Retina (tissue), 1 donor: ENCODE measurements at regions not wholly inside any gene's neighbourhood (a gene's known extent, or its start where the extent isn't known, plus 50 kb on each side); places are given as distances from the start of the nearest gene placed in this dataset.
"Not testable (repeated sequence)": the region's sequence is repeated elsewhere in the genome, so short reads cannot be mapped to it uniquely, and the experiment has no call there.

ENCODE experiments used
- DNase-seq: peaks from one replicate; pipeline ENCODE4 v3.0.0-alpha.2; 2016

- no peak for DNase-seq
Observed at GRCh38 chr6:139752086-139752485, 377.6 kb upstream of the CITED2 start.

GRCh38 chr6:139751179-139751578, 376.7 kb upstream of the CITED2 start:
- DNase-seq: no peak

DNA sequence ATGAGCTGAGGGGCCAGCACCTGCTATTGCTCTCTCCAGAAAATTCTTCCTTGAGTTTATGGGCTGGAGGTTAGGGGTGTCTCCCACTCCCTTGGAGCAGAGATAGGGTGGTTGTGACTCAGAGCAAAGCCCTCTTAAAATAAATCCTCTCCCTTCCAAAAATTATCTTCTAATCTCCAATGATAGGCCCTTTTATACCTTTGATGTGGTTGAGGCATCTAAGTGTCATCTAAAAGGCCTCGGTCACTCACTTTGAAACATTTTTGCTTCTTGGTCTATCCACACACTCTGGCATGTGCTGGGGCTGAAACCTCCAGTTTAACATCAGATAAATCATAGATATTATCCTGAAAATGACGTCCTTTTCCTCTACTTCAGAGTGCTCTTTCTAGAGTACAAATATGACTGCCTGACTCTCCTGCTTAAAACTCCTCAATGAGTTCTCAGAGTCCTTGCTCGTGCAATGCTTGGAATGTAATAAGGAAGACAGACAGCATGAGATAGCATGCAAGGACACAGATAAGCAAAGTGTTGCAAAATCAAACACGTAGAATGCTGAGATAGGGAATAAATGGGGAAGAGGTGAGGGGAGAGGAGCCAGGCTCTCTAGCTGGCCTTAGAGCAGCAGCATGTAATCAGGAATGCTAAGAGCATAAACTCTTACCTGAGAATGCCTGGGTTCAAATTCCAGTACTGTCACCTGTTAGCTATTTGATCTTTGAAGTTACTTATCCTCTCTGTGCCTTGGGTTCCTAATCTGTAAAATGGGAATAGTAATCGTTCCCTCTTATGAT, 374.1 kb upstream of the CITED2 start:
- DNase-seq: no peak

- DNase-seq: no peak
Observed at GRCh38 chr6:139747154-139747553, 372.7 kb upstream of the CITED2 start.

DNA sequence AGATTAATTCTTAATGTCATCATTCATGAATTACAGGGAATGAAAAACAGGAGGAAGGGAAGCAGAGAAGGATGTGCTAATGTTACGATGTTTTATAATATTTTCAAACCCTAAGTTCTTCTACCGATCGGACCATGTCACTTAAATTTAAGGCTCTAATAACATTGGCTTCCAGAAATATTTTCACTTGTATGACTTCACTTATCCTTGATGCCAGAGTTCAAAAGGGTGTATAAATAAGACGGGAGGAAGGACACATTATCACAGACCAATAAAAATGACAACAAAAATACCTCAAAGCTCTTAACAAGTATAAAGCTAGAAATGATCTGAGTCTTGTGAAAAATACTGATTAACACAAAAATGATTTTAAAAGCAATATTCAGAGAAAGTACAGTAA, 370.4 kb upstream of the CITED2 start:
- DNase-seq: no peak

DNA sequence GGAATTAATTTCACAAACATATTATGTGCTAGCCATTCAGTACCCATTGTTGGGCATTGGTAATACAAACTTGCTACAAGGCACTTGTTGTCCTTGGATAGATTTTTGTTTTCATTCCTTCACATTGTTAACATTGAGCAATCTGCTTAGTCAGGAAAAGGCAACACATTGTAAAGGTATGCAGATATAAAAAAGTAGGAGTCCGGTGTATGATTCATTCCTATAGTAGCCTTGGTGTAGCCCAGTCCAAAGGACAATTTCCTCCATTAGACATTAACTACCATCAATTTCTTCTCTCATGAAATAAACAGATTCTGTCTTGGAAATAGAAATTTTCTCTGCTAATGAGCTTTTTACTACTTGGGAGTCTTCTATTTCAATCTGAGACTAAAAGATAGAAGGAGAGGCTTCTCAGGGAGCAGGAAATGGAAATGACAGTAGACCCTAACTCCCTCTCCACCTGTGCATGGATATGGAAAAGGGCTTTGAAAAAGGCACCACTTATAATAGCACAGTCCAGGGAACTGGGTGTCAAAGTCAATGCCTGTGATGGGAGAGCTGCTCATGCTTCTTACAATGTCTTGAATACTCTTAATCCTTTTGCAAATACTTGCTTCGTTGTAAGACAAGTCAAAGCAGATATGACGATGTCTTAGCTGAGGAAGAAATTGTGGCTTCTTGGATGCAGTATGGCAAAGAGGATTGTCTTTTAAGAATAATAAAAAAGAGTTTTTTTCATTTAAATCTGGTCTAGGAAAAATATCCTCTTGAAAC, 369.4 kb upstream of the CITED2 start:
- DNase-seq: no peak

GRCh38 chr6:139742671-139743070, 368.2 kb upstream of the CITED2 start:
- no peak for DNase-seq

- no peak for DNase-seq
Observed at GRCh38 chr6:139738801-139739455, 364.5 kb upstream of the CITED2 start.

GRCh38 chr6:139736325-139736906, 362.0 kb upstream of the CITED2 start:
- DNase-seq: no peak

DNA sequence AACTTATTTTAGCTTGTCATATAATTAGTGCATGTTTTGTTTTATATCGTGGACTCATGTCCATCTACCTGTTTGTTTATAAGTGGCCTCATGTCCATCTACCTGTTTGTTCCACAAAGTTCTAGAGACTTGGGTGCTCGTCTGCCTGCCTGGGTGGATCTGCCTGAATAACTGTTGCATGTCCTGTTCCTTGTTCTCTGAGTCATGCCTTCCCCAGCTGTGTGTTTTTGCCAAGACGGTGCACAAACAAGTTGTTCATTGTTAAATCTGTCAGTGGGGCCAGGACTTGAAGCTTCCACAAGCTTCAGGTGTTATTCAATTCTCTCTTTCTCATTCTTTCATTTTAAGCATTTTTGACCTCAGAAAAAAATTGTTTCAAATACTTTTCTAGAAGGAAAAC, 358.0 kb upstream of the CITED2 start:
- DNase-seq: no peak

GRCh38 chr6:139730340-139730974, 356.0 kb upstream of the CITED2 start:
- no peak for DNase-seq

DNA sequence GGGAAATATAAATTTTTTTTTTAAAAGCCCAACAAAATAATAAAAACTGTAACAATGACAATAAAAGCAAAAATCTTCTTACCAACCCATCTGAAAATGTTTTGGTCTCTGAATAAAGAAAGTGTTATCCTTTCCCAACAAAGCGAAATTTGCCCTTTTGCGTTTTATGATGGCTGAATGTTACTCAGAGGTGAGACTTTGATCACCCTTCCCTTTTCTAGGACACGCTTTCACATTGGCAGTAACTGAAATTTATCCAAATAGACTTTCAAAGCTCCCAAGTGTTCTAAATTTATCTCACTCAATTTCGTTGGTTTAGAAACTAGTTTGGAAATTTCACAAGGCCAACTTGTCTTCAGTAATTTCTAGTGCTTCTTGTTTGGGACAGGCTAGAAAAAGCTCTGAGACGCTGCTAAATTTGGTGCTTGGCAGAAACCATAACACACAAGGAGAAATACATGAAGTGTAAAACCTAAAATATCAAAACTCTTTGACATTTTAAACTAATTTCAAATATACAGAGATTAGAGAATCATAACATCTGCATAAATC, 354.5 kb upstream of the CITED2 start:
- DNase-seq: no peak

DNA sequence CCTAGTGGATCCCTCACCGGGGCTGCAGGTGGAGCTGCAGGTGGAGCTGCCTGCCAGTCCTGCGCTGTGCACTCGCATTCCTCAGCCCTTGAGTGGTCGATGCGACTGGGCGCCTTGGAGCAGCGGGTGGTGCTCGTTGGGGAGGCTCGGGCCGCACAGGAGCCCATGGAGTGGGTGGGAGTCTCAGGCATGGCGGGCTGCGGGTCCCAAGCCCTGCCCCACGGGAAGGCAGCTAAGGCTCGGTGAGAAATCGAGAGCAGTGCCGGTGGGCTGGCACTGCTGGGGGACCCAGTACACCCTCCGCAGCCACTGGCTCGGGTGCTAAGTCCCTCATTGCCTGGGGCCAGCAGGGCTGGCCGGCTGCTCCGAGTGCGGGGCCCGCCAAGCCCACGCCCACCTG, 351.8 kb upstream of the CITED2 start:
- DNase-seq: not testable (repeated sequence)

- no peak for DNase-seq
Observed at GRCh38 chr6:139722530-139722929, 348.1 kb upstream of the CITED2 start.

- no peak for DNase-seq
Observed at GRCh38 chr6:139721954-139722353, 347.5 kb upstream of the CITED2 start.

GRCh38 chr6:139713900-139714506, 339.6 kb upstream of the CITED2 start:
- no peak for DNase-seq

DNA sequence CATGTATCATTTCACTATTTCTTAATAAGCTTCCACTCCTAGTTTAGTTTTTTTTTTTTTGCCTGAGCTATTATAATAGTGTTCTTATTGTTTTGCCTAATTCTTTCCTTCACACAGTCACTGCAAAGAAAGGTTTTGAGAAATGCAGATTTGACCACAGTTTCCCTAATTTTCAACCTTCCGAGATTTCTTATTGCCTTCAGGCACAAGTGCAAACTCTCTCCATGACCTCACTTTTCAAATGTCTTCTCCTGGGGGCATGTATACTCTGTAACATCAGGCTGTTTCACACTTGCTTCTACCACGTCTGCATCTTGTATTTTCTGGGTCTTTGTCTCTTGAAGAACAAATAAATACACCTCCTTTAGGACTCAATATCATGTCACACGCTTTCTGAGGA, 339.0 kb upstream of the CITED2 start:
- DNase-seq: no peak

DNA sequence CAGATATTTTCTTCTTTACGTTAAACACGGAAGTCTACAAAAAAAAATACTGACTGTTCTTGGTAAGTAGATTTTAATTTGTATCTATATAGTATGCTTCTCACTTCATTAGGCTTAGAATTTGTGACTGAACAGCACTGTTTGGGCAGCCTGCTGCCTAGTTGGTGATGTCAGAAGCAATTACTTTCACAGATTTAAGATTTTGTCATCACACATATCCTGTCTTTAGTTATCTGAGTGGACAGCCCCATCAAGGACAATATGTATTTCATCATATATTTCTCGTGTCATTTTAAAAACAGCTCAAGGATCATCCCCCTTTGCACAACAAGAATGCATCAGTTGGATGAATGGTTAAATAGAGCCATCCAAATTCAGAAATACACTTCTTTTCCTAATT, 338.4 kb upstream of the CITED2 start:
- peak; percentile 19 for DNase-seq

DNA sequence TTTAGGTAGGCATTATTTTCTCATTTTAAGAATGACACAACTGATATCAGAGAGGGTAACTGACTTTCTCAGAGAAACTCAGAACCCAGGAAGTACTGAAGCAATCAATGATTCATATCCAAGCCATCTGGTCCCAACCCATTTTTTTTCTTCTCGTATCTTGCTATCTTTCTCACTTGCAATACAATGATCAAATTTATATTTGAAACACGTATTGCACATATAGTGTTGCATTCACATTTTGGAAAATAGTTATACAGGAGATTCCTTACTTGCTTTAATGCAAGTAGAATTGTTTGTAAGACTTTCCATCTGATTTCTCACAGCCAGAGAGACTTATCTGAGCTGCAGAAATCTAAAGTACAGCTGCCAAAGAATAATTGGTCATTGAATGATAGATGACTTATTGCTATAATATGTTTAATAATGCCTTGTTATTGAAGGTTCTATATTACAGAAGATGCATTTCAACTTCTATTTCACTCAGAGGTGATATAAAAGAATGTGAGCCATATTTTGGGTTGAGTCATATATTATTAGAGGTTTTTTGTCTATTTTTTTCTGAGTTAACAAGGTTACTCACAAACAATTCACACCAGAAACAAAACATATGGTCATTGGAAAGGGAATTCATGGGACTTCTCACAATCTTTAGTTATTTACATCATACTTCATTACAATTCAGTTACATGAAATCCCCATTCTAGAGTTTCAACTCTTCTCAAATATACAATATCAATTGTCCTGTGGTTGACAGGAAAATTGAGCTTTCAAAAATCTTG, 337.5 kb upstream of the CITED2 start:
- no peak for DNase-seq

GRCh38 chr6:139710556-139710955, 336.1 kb upstream of the CITED2 start:
- no peak for DNase-seq
